ENCODE measurements at regions not wholly inside any gene's neighbourhood (a gene's known extent, or its start where the extent isn't known, plus 50 kb on each side); places are given as distances from the start of the nearest gene placed in this dataset.

DNA sequence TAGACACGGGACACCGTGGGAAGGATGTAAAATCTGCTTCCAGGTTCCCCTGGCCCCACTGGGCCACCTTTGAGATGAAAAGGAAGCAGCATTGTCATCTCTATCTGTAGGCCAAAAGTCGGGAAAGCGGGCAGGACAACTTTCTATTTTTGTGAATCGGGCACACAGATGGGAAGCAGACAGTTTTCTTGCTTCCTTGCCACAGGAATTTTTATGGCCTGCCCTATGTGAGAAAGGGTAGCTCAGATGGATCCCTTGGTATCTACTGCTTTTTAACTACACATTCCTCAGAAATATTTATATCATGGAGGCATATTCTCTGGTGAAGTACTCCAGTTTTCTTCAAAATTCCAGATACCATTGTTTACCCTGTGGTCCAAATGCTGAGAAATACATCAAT, 735.5 kb downstream of the CBLN2 start (continued):
- TF ChIP-seq, protein P1, sequence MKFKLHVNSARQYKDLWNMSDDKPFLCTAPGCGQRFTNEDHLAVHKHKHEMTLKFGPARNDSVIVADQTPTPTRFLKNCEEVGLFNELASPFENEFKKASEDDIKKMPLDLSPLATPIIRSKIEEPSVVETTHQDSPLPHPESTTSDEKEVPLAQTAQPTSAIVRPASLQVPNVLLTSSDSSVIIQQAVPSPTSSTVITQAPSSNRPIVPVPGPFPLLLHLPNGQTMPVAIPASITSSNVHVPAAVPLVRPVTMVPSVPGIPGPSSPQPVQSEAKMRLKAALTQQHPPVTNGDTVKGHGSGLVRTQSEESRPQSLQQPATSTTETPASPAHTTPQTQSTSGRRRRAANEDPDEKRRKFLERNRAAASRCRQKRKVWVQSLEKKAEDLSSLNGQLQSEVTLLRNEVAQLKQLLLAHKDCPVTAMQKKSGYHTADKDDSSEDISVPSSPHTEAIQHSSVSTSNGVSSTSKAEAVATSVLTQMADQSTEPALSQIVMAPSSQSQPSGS (CRISPR knock-in tag; IDR thresholded peaks at IDR 0.05; ENCODE audit: borderline replicate concordance, low read depth), result no peak
- no peak for TF ChIP-seq CREM (CRISPR knock-in tag; IDR thresholded peaks at IDR 0.05)
- no peak for TF ChIP-seq TEAD4 (CRISPR knock-in tag; IDR thresholded peaks at IDR 0.05)
- no peak for TF ChIP-seq TCF7 (CRISPR knock-in tag; IDR thresholded peaks at IDR 0.05; ENCODE audit: low read depth)
- TF ChIP-seq OVOL2 (CRISPR knock-in tag; IDR thresholded peaks at IDR 0.05; ENCODE audit: borderline replicate concordance), result no peak
- TF ChIP-seq, protein P2, sequence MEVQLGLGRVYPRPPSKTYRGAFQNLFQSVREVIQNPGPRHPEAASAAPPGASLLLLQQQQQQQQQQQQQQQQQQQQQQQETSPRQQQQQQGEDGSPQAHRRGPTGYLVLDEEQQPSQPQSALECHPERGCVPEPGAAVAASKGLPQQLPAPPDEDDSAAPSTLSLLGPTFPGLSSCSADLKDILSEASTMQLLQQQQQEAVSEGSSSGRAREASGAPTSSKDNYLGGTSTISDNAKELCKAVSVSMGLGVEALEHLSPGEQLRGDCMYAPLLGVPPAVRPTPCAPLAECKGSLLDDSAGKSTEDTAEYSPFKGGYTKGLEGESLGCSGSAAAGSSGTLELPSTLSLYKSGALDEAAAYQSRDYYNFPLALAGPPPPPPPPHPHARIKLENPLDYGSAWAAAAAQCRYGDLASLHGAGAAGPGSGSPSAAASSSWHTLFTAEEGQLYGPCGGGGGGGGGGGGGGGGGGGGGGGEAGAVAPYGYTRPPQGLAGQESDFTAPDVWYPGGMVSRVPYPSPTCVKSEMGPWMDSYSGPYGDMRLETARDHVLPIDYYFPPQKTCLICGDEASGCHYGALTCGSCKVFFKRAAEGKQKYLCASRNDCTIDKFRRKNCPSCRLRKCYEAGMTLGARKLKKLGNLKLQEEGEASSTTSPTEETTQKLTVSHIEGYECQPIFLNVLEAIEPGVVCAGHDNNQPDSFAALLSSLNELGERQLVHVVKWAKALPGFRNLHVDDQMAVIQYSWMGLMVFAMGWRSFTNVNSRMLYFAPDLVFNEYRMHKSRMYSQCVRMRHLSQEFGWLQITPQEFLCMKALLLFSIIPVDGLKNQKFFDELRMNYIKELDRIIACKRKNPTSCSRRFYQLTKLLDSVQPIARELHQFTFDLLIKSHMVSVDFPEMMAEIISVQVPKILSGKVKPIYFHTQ (CRISPR knock-in tag; IDR thresholded peaks at IDR 0.05), result no peak
- TF ChIP-seq, protein P3, sequence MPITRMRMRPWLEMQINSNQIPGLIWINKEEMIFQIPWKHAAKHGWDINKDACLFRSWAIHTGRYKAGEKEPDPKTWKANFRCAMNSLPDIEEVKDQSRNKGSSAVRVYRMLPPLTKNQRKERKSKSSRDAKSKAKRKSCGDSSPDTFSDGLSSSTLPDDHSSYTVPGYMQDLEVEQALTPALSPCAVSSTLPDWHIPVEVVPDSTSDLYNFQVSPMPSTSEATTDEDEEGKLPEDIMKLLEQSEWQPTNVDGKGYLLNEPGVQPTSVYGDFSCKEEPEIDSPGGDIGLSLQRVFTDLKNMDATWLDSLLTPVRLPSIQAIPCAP (CRISPR knock-in tag; IDR thresholded peaks at IDR 0.05), result no peak
- TF ChIP-seq SMAD4 (CRISPR knock-in tag; IDR thresholded peaks at IDR 0.05), result no peak

DNA sequence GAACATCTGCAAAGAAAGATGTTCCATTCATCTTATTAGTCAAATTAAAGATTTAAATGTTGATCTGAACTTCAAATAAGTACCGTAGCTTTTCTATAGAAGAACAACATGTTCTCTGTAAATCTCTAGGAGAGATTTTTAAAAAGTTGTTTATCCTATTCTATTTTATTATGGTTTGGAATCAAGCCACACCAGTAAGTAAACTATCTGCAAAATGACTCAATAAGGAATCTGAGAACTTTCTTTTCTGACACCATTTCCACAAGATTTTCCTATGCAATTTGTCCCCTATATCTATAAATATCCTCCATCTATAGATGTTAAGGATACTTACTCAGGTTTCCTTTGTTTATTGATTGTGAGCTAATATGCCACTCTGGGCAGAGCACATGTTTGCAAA, 736.6 kb downstream of the CBLN2 start:
- no peak for DNase-seq (ENCODE audit: low spot score)
- Mint-ChIP-seq H3K4me3 (no peak overlapping the region), H3K27ac (no peak overlapping the region), H3K4me1 (no peaks in the 10 kb centered on the region), H3K9me3 (peaks cover 54% of the 10 kb centered on the region), H3K27me3 (ENCODE audit: low read depth) (peaks cover 3% of the 10 kb centered on the region; the same call in 1 of the 2 replicates), H3K36me3 (peaks cover 24% of the 10 kb centered on the region)
- TF ChIP-seq, protein P4, sequence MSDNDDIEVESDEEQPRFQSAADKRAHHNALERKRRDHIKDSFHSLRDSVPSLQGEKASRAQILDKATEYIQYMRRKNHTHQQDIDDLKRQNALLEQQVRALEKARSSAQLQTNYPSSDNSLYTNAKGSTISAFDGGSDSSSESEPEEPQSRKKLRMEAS (CRISPR knock-in tag; IDR thresholded peaks at IDR 0.05), result no peak
- TF ChIP-seq ESRRA (CRISPR knock-in tag; IDR thresholded peaks at IDR 0.05; ENCODE audit: borderline replicate concordance) (no peak), ZNF317 (CRISPR knock-in tag; IDR thresholded peaks at IDR 0.05; ENCODE audit: borderline replicate concordance, low read depth) (no peak), CREB1 (CRISPR knock-in tag; IDR thresholded peaks at IDR 0.05) (no peak), OVOL2 (CRISPR knock-in tag; IDR thresholded peaks at IDR 0.05; ENCODE audit: borderline replicate concordance) (no peak), FOXJ3 (CRISPR knock-in tag; IDR thresholded peaks at IDR 0.05; ENCODE audit: borderline replicate concordance) (no peak)
- TF ChIP-seq, protein P5, sequence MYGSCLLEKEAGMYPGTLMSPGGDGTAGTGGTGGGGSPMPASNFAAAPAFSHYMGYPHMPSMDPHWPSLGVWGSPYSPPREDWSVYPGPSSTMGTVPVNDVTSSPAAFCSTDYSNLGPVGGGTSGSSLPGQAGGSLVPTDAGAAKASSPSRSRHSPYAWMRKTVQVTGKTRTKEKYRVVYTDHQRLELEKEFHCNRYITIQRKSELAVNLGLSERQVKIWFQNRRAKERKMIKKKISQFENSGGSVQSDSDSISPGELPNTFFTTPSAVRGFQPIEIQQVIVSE (CRISPR knock-in tag; IDR thresholded peaks at IDR 0.05; ENCODE audit: borderline replicate concordance), result no peak
- TF ChIP-seq, protein P2 (CRISPR knock-in tag; IDR thresholded peaks at IDR 0.05), result no peak
- TF ChIP-seq, protein P6, sequence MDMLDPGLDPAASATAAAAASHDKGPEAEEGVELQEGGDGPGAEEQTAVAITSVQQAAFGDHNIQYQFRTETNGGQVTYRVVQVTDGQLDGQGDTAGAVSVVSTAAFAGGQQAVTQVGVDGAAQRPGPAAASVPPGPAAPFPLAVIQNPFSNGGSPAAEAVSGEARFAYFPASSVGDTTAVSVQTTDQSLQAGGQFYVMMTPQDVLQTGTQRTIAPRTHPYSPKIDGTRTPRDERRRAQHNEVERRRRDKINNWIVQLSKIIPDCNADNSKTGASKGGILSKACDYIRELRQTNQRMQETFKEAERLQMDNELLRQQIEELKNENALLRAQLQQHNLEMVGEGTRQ (CRISPR knock-in tag; IDR thresholded peaks at IDR 0.05), result no peak
- POLR2A ChIA-PET, result no interaction called here
- no peak for ATAC-seq
- CTCF ChIA-PET, result no interaction called here
